ENCODE measurements at regions not wholly inside any gene's neighbourhood (a gene's known extent, or its start where the extent isn't known, plus 50 kb on each side); places are given as distances from the start of the nearest gene placed in this dataset.

- H3K4me3 ChIP-seq = no peak overlapping the region
- H3K4me1 ChIP-seq = no peaks in the 10 kb centered on the region
- no peak overlapping the region for H3K27ac ChIP-seq
- no peaks in the 10 kb centered on the region for H3K36me3 ChIP-seq
- H3K9me3 ChIP-seq = no peaks in the 10 kb centered on the region
- intact Hi-C loops (cut with DNase I) = no loop called here
- peaks cover 0 to 35% (median 0%) of the 10 kb centered on the region in 4 donors for H3K27me3 ChIP-seq
- TF ChIP-seq POLR2A (IDR thresholded peaks at IDR 0.05) (no peak), CTCF (IDR thresholded peaks at IDR 0.05) (no peak)
- DNase-seq = no peak
- 79 to 87% methylated on average over 4 of the region's 22 CpGs for WGBS, 2 donors
Observed at GRCh38 chr5:179439181-179439985, 94.1 kb upstream of the ADAMTS2 start.

- TF ChIP-seq POLR2A (IDR thresholded peaks at IDR 0.05) (no peak), CTCF (IDR thresholded peaks at IDR 0.05) (no peak)
Observed at GRCh38 chr5:179438461-179438860, 93.2 kb upstream of the ADAMTS2 start.

GRCh38 chr5:179438011-179438441, 92.8 kb upstream of the ADAMTS2 start:
- Histone ChIP-seq H3K9me3 (no peaks in the 10 kb centered on the region), H3K4me3 (no peak overlapping the region), H3K27ac (no peak overlapping the region), H3K27me3 (peaks cover 0 to 35% (median 0%) of the 10 kb centered on the region in 4 donors), H3K36me3 (no peaks in the 10 kb centered on the region), H3K4me1 (no peaks in the 10 kb centered on the region)
- no peak for TF ChIP-seq POLR2A (IDR thresholded peaks at IDR 0.05)
- no peak for TF ChIP-seq CTCF (IDR thresholded peaks at IDR 0.05)
- 40 to 55% methylated on average over 2 to 4 of the region's 15 CpGs for WGBS, 2 donors
- intact Hi-C loops (cut with DNase I) = no loop called here
- DNase-seq = no peak

More at GRCh38 chr5:179438461-179438860, 93.2 kb upstream of the ADAMTS2 start:
- Histone ChIP-seq H3K4me1 (no peaks in the 10 kb centered on the region), H3K27me3 (peaks cover 0 to 35% (median 0%) of the 10 kb centered on the region in 4 donors), H3K4me3 (no peak overlapping the region), H3K36me3 (no peaks in the 10 kb centered on the region), H3K27ac (no peak overlapping the region), H3K9me3 (no peaks in the 10 kb centered on the region)
- WGBS, 2 donors = no CpG with 5 or more reads among the region's 11 CpGs
- intact Hi-C loops (cut with DNase I) = no loop called here
- DNase-seq = no peak

GRCh38 chr5:179437341-179438001, 92.2 kb upstream of the ADAMTS2 start:
- no peak for DNase-seq
- WGBS, 2 donors = 62% methylated on average over 7 of the region's 23 CpGs; no CpG with 5 or more reads in 1 of the 2 donors
- H3K4me3 ChIP-seq = no peak overlapping the region
- H3K27ac ChIP-seq = no peak overlapping the region
- H3K36me3 ChIP-seq = no peaks in the 10 kb centered on the region
- no peaks in the 10 kb centered on the region for H3K9me3 ChIP-seq
- TF ChIP-seq POLR2A (IDR thresholded peaks at IDR 0.05) = no peak
- no peak for TF ChIP-seq CTCF (IDR thresholded peaks at IDR 0.05)
- intact Hi-C loops (cut with DNase I) = no loop called here
- H3K27me3 ChIP-seq = peaks cover 0 to 35% (median 0%) of the 10 kb centered on the region in 4 donors
- H3K4me1 ChIP-seq = no peaks in the 10 kb centered on the region
